K562 (cell line): ENCODE measurements at regions not wholly inside any gene's neighbourhood (a gene's known extent, or its start where the extent isn't known, plus 50 kb on each side); places are given as distances from the start of the nearest gene placed in this dataset.

Experiments
- ATAC-seq: fragments of 200-7000 bp; cut with Tn5 transposase; 3 replicates; pipeline ENCODE4 v1.9.1; 2020; ENCODE audit warnings: moderate library complexity
- BruUV-seq: library from RNA; stranded (reverse); fragments of 400-500 nt; replicated peaks from 2 replicates; lab custom pipeline; 2021; lab: Mats Ljungman, UMichigan
- CTCF ChIA-PET: fragments of 300-600 bp; formaldehyde crosslinking; extraction: SDS; loops from one replicate; lab custom pipeline; 2021; ENCODE audit warnings: low intra/inter-chr PET ratio; lab: Yijun Ruan, JAX
- POLR2A ChIA-PET: fragments of 300-600, 350-650 bp; sonication (Branson Sonifier 250); formaldehyde crosslinking; extraction: SDS; loops from one replicate; lab custom pipeline; 2021; ENCODE audit warnings: antibody characterized with exemption, inconsistent platforms; lab: Yijun Ruan, JAX
- DNase-seq, 4 experiments: peaks; one replicate each; pipeline versions ENCODE4 v3.0.0 to v3.0.0-alpha.2; 2011 to 2018; ENCODE audit warnings: low spot score in 3 of 4, mixed read lengths in 3 of 4; ENCODE audit errors: extremely low read depth in 1 of 4
- FAIRE-seq: peaks from 2 replicates; lab custom pipeline; 2011; peaks lifted over from hg19 to GRCh38; lab: Jason Lieb, UNC
- H2AFZ ChIP-seq: 2 replicates; pipeline ENCODE4 v1.6.0; 2011; ENCODE audit warnings: low read depth, low read length, control low read depth, inconsistent platforms
- H3K27ac ChIP-seq: fragments of 200-600 bp; 3 replicates; pipeline ENCODE4 v1.8.0; 2011; ENCODE audit warnings: low read depth, mild to moderate bottlenecking, control low read depth, inconsistent platforms, low read length, moderate library complexity, mixed read lengths; ENCODE audit errors: extremely low read depth
- H3K27me3 ChIP-seq, 2 experiments: fragments of 300-600 bp in 1 of 2; 2 replicates in 1 of 2; 3 replicates in 1 of 2; pipeline versions ENCODE4 v1.6.0 to v1.8.0; 2011; ENCODE audit warnings: inconsistent platforms in 2 of 2, low read length in 2 of 2, mild to moderate bottlenecking in 1 of 2, mixed read lengths in 1 of 2, moderate library complexity in 1 of 2; ENCODE audit not compliant: control insufficient read depth in 2 of 2, insufficient read depth in 2 of 2
- H3K36me3 ChIP-seq: fragments of 300-600 bp; 3 replicates; pipeline ENCODE4 v1.8.0; 2011; ENCODE audit warnings: mild to moderate bottlenecking, low read length, inconsistent platforms; ENCODE audit not compliant: control insufficient read depth, insufficient read depth
- H3K4me1 ChIP-seq, 2 experiments: fragments of 200-600 bp in 1 of 2; replicated peaks in 1 of 2; 2 replicates in 1 of 2; 3 replicates in 1 of 2; pipeline versions ENCODE4 v1.5.1 to v1.8.0; 2011; ENCODE audit warnings: inconsistent platforms in 2 of 2, low read length in 2 of 2, mild to moderate bottlenecking in 1 of 2, mixed read lengths in 1 of 2, moderate library complexity in 1 of 2; ENCODE audit not compliant: control insufficient read depth in 2 of 2, insufficient read depth in 2 of 2
- H3K4me2 ChIP-seq: 2 replicates; pipeline ENCODE4 v1.6.1; 2011; ENCODE audit warnings: low read length, control low read depth, inconsistent platforms, mixed read lengths; ENCODE audit not compliant: insufficient read depth
- H3K4me3 ChIP-seq: fragments of 200-600 bp; sonication (generic), shearing (Covaris generic); 2 replicates; pipeline ENCODE4 v1.5.1; 2016; ENCODE audit warnings: control low read depth, inconsistent platforms
- H3K79me2 ChIP-seq: fragments of 200-600 bp; 3 replicates; pipeline ENCODE4 v1.8.0; 2011; ENCODE audit warnings: low read length, inconsistent platforms; ENCODE audit not compliant: control insufficient read depth, insufficient read depth
- H3K9ac ChIP-seq, 2 experiments: 2 replicates each; pipeline versions ENCODE4 v1.6.0 to v1.6.1; 2011; ENCODE audit warnings: low read depth in 2 of 2, low read length in 2 of 2, control low read depth in 1 of 2, inconsistent platforms in 1 of 2, mild to moderate bottlenecking in 1 of 2, mixed read lengths in 1 of 2; ENCODE audit not compliant: insufficient read depth in 1 of 2
- H3K9me1 ChIP-seq: one replicate; pipeline ENCODE4 v1.6.0; 2011; ENCODE audit warnings: inconsistent platforms, mild to moderate bottlenecking, low read length, moderate library complexity; ENCODE audit not compliant: control insufficient read depth, insufficient read depth
- H3K9me3 ChIP-seq: replicated peaks from 2 replicates; pipeline ENCODE4 v1.5.1; 2011; ENCODE audit warnings: low read depth, low read length, inconsistent platforms; ENCODE audit not compliant: control insufficient read depth, insufficient read depth
- H4K20me1 ChIP-seq: replicated peaks from 2 replicates; pipeline ENCODE4 v1.6.1; 2011; ENCODE audit warnings: low read length, inconsistent platforms, mixed read lengths; ENCODE audit not compliant: control insufficient read depth, insufficient read depth
- CBX1 ChIP-seq: sonication (generic); IDR thresholded peaks from 2 replicates; pipeline ENCODE4 v1.6.1; 2016; ENCODE audit warnings: antibody characterized with exemption, low read depth, mild to moderate bottlenecking
- GABPA ChIP-seq: fragments of 200-800 bp; sonication (Bioruptor generic); conservative IDR thresholded peaks from 2 replicates; pipeline ENCODE4 v1.6.1; 2016; ENCODE audit warnings: low read depth, missing genetic modification characterization, missing compliant biosample characterization
- GATAD2A ChIP-seq: fragments of 450-650 bp; IDR thresholded peaks from 2 replicates; pipeline ENCODE4 v1.6.1; 2017
- LEF1 ChIP-seq: fragments of 450-650 bp; IDR thresholded peaks from 2 replicates; pipeline ENCODE4 v1.6.1; 2016; ENCODE audit warnings: mild to moderate bottlenecking
- SREBF1 ChIP-seq: fragments of 150-350 bp; IDR thresholded peaks from 2 replicates; pipeline ENCODE4 v1.6.1; 2014; ENCODE audit warnings: antibody characterized with exemption, low read depth, low read length, borderline replicate concordance
- ZBTB40 ChIP-seq, 2 experiments: fragments of 450-650 bp in 1 of 2; sonication (generic) in 1 of 2; formaldehyde crosslinking in 1 of 2; IDR thresholded peaks; 2 replicates each; pipeline versions ENCODE4 v1.7.1 to v1.9.0; 2016 to 2022; ENCODE audit warnings: inconsistent platforms in 1 of 2, mild to moderate bottlenecking in 1 of 2, missing genetic modification reagents in 1 of 2
- ZFP36 ChIP-seq: fragments of 150-350 bp; IDR thresholded peaks from 2 replicates; pipeline ENCODE4 v1.6.1; 2018; ENCODE audit warnings: low read length, low read depth; ENCODE audit not compliant: partially characterized antibody
- ZNF140 ChIP-seq: fragments of 250-450 bp; sonication (Bioruptor Pico); IDR thresholded peaks from 2 replicates; pipeline ENCODE4 v1.8.0; 2021; ENCODE audit warnings: moderate library complexity, mild to moderate bottlenecking, inconsistent platforms
- ZSCAN29 ChIP-seq: fragments of 450-650 bp; IDR thresholded peaks from 2 replicates; pipeline ENCODE4 v1.6.1; 2017
- WGBS: fragments of 100-300 bp; shearing (Covaris generic); methylation state at CpG from one replicate; pipeline ENCODE4 v1.1.6; 2016; ENCODE audit warnings: low coverage, mixed read lengths; ENCODE audit not compliant: insufficient coverage; ENCODE audit errors: missing lambda C conversion rate; 5-methylcytosine and 5-hydroxymethylcytosine counted together
- in situ Hi-C: fragments of 300-500 bp; cut with MboI; formaldehyde crosslinking; loops from 4 replicates; pipeline ENCODE4 v1.15.0; 2018; ENCODE audit warnings: inconsistent platforms, mixed read lengths
- intact Hi-C: fragments of 100-400 bp; cut with micrococcal nuclease; formaldehyde crosslinking; loops from 2 replicates; pipeline ENCODE4 v1.14.2; 2022
- TF ChIP-seq, protein P1 (sequence below): fragments of 250-450 bp; sonication (Bioruptor Pico); IDR thresholded peaks from 2 replicates; pipeline ENCODE4 v1.8.0; 2021; ENCODE audit warnings: mild to moderate bottlenecking, moderate library complexity
- TF ChIP-seq, protein P2 (sequence below): fragments of 250-450 bp; sonication (Bioruptor Pico); IDR thresholded peaks from 2 replicates; pipeline ENCODE4 v1.5.0; 2020; ENCODE audit warnings: mild to moderate bottlenecking

GRCh38 chr12:124442281-124442680 is 125.1 kb downstream of the NCOR2 start:
- ATAC-seq (no peak), DNase-seq (no peak), FAIRE-seq (no peak)
- 77% methylated on average over 6 of the region's 6 CpGs for WGBS
- H3K4me1 ChIP-seq: peaks cover 0 to 17% of the 10 kb centered on the region in 2 experiments; a peak in 2 of 5 replicates
- H3K27ac ChIP-seq: no peak overlapping the region
- H3K4me3 ChIP-seq: no peak overlapping the region
- TF ChIP-seq, protein P1, sequence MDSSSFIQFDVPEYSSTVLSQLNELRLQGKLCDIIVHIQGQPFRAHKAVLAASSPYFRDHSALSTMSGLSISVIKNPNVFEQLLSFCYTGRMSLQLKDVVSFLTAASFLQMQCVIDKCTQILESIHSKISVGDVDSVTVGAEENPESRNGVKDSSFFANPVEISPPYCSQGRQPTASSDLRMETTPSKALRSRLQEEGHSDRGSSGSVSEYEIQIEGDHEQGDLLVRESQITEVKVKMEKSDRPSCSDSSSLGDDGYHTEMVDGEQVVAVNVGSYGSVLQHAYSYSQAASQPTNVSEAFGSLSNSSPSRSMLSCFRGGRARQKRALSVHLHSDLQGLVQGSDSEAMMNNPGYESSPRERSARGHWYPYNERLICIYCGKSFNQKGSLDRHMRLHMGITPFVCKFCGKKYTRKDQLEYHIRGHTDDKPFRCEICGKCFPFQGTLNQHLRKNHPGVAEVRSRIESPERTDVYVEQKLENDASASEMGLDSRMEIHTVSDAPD (CRISPR knock-in tag): no peak
- no peak for TF ChIP-seq CBX1
- no peak for TF ChIP-seq ZNF140
- no peak for TF ChIP-seq ZBTB40 (IDR thresholded peaks at IDR 0.05)
- TF ChIP-seq ZBTB40 (CRISPR knock-in tag; IDR thresholded peaks at IDR 0.05): no peak
- no peak for TF ChIP-seq LEF1
- TF ChIP-seq, protein P2, sequence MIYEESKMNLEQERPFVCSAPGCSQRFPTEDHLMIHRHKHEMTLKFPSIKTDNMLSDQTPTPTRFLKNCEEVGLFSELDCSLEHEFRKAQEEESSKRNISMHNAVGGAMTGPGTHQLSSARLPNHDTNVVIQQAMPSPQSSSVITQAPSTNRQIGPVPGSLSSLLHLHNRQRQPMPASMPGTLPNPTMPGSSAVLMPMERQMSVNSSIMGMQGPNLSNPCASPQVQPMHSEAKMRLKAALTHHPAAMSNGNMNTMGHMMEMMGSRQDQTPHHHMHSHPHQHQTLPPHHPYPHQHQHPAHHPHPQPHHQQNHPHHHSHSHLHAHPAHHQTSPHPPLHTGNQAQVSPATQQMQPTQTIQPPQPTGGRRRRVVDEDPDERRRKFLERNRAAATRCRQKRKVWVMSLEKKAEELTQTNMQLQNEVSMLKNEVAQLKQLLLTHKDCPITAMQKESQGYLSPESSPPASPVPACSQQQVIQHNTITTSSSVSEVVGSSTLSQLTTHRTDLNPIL (CRISPR knock-in tag): no peak
- no peak for TF ChIP-seq ZSCAN29
- no peak for TF ChIP-seq GABPA (tag)
- no peak for TF ChIP-seq SREBF1
- no peak for TF ChIP-seq ZFP36
- no peak for TF ChIP-seq GATAD2A
- no peak overlapping the region for H3K4me2 ChIP-seq
- intact Hi-C loops: no loop called here
- H4K20me1 ChIP-seq: no peaks in the 10 kb centered on the region
- in situ Hi-C loops: no loop called here
- peaks cover 31% of the 10 kb centered on the region; the same call in 1 of the 3 replicates for H3K36me3 ChIP-seq
- CTCF ChIA-PET: no interaction called here
- POLR2A ChIA-PET: no interaction called here
- no TSS peak for BruUV-seq
- H3K79me2 ChIP-seq: no peaks in the 10 kb centered on the region
- no peaks in the 10 kb centered on the region for H3K9me1 ChIP-seq
- no peaks in the 10 kb centered on the region for H3K27me3 ChIP-seq
- no peak overlapping the region for H3K9ac ChIP-seq
- H3K9me3 ChIP-seq: no peaks in the 10 kb centered on the region
- H2AFZ ChIP-seq: no peak overlapping the region
